Hepatocyte (in vitro differentiated cells): ENCODE measurements at regions not wholly inside any gene's neighbourhood (a gene's known extent, or its start where the extent isn't known, plus 50 kb on each side); places are given as distances from the start of the nearest gene placed in this dataset.
"Not testable (repeated sequence)": the region's sequence is repeated elsewhere in the genome, so short reads cannot be mapped to it uniquely, and the experiment has no call there.

Experiments used
- DNase-seq: peaks from one replicate; pipeline ENCODE4 v3.0.0-alpha.2; 2016; ENCODE audit warnings: low spot score
- H2AFZ ChIP-seq: fragments of 200-600 bp; sonication (generic); 2 replicates; pipeline ENCODE4 v1.6.0; 2016; ENCODE audit warnings: antibody characterized with exemption, mild to moderate bottlenecking
- H3K27ac ChIP-seq: fragments of 200-600 bp; sonication (generic); 2 replicates; pipeline ENCODE4 v1.5.1; 2016; ENCODE audit warnings: mild to moderate bottlenecking
- H3K27me3 ChIP-seq: fragments of 200-600 bp; sonication (generic); 2 replicates; pipeline ENCODE4 v1.6.1; 2016
- H3K36me3 ChIP-seq: fragments of 200-600 bp; sonication (generic); replicated peaks from 2 replicates; pipeline ENCODE4 v1.5.1; 2016; ENCODE audit warnings: low read depth; ENCODE audit not compliant: insufficient read depth
- H3K4me1 ChIP-seq: fragments of 200-600 bp; sonication (generic); 2 replicates; pipeline ENCODE4 v1.5.1; 2016; ENCODE audit warnings: mild to moderate bottlenecking, moderate library complexity; ENCODE audit not compliant: insufficient read depth
- H3K4me2 ChIP-seq: fragments of 200-600 bp; sonication (generic); 2 replicates; pipeline ENCODE4 v1.6.0; 2016
- H3K4me3 ChIP-seq: fragments of 200-600 bp; sonication (generic); 2 replicates; pipeline ENCODE4 v1.5.1; 2016; ENCODE audit warnings: mild to moderate bottlenecking
- H3K79me2 ChIP-seq: fragments of 200-600 bp; sonication (generic); 2 replicates; pipeline ENCODE4 v1.6.0; 2017; ENCODE audit warnings: mild to moderate bottlenecking
- H3K9me2 ChIP-seq: fragments of 200-600 bp; sonication (generic); replicated peaks from 2 replicates; pipeline ENCODE4 v1.6.0; 2017; ENCODE audit warnings: mild to moderate bottlenecking; ENCODE audit not compliant: insufficient read depth
- H3K9me3 ChIP-seq: fragments of 200-600 bp; sonication (generic); 2 replicates; pipeline ENCODE4 v1.5.1; 2016; ENCODE audit warnings: low read depth, mild to moderate bottlenecking
- H4K20me1 ChIP-seq: fragments of 200-600 bp; sonication (generic); 2 replicates; pipeline ENCODE4 v1.6.0; 2016; ENCODE audit warnings: mild to moderate bottlenecking; ENCODE audit not compliant: insufficient read depth, poor library complexity, severe bottlenecking
- CTCF ChIP-seq: fragments of 200-600 bp; sonication (generic); IDR thresholded peaks from 2 replicates; pipeline ENCODE4 v1.5.1; 2016; ENCODE audit warnings: antibody characterized with exemption, mild to moderate bottlenecking; ENCODE audit not compliant: poor library complexity
- EZH2 ChIP-seq: fragments of 200-600 bp; sonication (generic); IDR thresholded peaks from 2 replicates; pipeline ENCODE4 v1.6.1; 2016; ENCODE audit warnings: antibody characterized with exemption, mild to moderate bottlenecking, borderline replicate concordance
- EZH2phosphoT487 ChIP-seq: fragments of 200-600 bp; sonication (generic); IDR thresholded peaks from one replicate; pipeline ENCODE4 v1.6.1; 2018; ENCODE audit warnings: antibody characterized with exemption, mild to moderate bottlenecking, low read depth, moderate library complexity; ENCODE audit not compliant: unreplicated experiment, severe bottlenecking
- WGBS: methylation state at CpG from one replicate; pipeline ENCODE4 v1.1.6; 2016; ENCODE audit warnings: low lambda C conversion rate; ENCODE audit errors: missing lambda C conversion rate; 5-methylcytosine and 5-hydroxymethylcytosine counted together

- no peak for TF ChIP-seq EZH2
- no peak for TF ChIP-seq EZH2phosphoT487
- TF ChIP-seq CTCF: no peak
- H3K4me3 ChIP-seq: no peak overlapping the region
- no peaks in the 10 kb centered on the region for H3K36me3 ChIP-seq
- no peak overlapping the region for H3K27ac ChIP-seq
- no peaks in the 10 kb centered on the region for H3K9me2 ChIP-seq
- no peak for DNase-seq
- H3K79me2 ChIP-seq: no peaks in the 10 kb centered on the region
- no peak overlapping the region for H2AFZ ChIP-seq
- no peaks in the 10 kb centered on the region for H3K9me3 ChIP-seq
- peaks cover 15% of the 10 kb centered on the region for H3K4me1 ChIP-seq
- H4K20me1 ChIP-seq: no peaks in the 10 kb centered on the region
- H3K4me2 ChIP-seq: no peak overlapping the region
- H3K27me3 ChIP-seq: no peaks in the 10 kb centered on the region
- 92% methylated on average over 6 of the region's 6 CpGs for WGBS
Measured at GRCh38 chr21:35191128-35191527, 142.0 kb upstream of the RUNX1 start.

GRCh38 chr21:35190201-35190701 lies 141.1 kb upstream of the RUNX1 start:
- H3K4me2 ChIP-seq: no peak overlapping the region
- H3K9me2 ChIP-seq: no peaks in the 10 kb centered on the region
- no peaks in the 10 kb centered on the region for H3K79me2 ChIP-seq
- TF ChIP-seq EZH2 (no peak), CTCF (no peak)
- H3K36me3 ChIP-seq: no peaks in the 10 kb centered on the region
- WGBS: 62% methylated on average over 5 of the region's 5 CpGs
- no peaks in the 10 kb centered on the region for H4K20me1 ChIP-seq
- no peaks in the 10 kb centered on the region for H3K27me3 ChIP-seq
- DNase-seq: peak; percentile 21
- H3K27ac ChIP-seq: no peak overlapping the region
- H3K4me3 ChIP-seq: no peak overlapping the region
- H3K4me1 ChIP-seq: peaks cover 15% of the 10 kb centered on the region
- no peak overlapping the region for H2AFZ ChIP-seq
- no peaks in the 10 kb centered on the region for H3K9me3 ChIP-seq

- no peak overlapping the region for H2AFZ ChIP-seq
- no peaks in the 10 kb centered on the region for H3K27me3 ChIP-seq
- no peaks in the 10 kb centered on the region for H3K9me3 ChIP-seq
- H4K20me1 ChIP-seq: no peaks in the 10 kb centered on the region
- no peaks in the 10 kb centered on the region for H3K9me2 ChIP-seq
- H3K27ac ChIP-seq: peak overlapping the region; percentile 49
- H3K79me2 ChIP-seq: no peaks in the 10 kb centered on the region
- no peak overlapping the region for H3K4me3 ChIP-seq
- H3K4me1 ChIP-seq: peaks cover 15% of the 10 kb centered on the region
- peak; percentile 30 for DNase-seq
- peak overlapping the region; percentile 59 for H3K4me2 ChIP-seq
- 27% methylated on average over 8 of the region's 8 CpGs for WGBS
- TF ChIP-seq EZH2 (no peak), CTCF (no peak), EZH2phosphoT487 (no peak)
- no peaks in the 10 kb centered on the region for H3K36me3 ChIP-seq
Measured at GRCh38 chr21:35189077-35189863, 140.2 kb upstream of the RUNX1 start.

- not testable (repeated sequence) for H3K4me2 ChIP-seq, H3K4me3 ChIP-seq, H4K20me1 ChIP-seq, H3K9me3 ChIP-seq, H3K9me2 ChIP-seq, DNase-seq, H3K27ac ChIP-seq, H2AFZ ChIP-seq, H3K79me2 ChIP-seq, H3K27me3 ChIP-seq, H3K4me1 ChIP-seq, H3K36me3 ChIP-seq
- WGBS: 75% methylated on average over 2 of the region's 2 CpGs
Measured at GRCh38 chr21:35183389-35183788, 134.3 kb upstream of the RUNX1 start.
